NCI-H2196 (cell line): ENCODE measurements at regions not wholly inside any gene's neighbourhood (a gene's known extent, or its start where the extent isn't known, plus 50 kb on each side); places are given as distances from the start of the nearest gene placed in this dataset.

Source experiments
- DNase-seq: peaks from one replicate; lab custom pipeline; 2025; ENCODE audit not compliant: unreplicated experiment; lab: John Stamatoyannopoulos, UW

DNA sequence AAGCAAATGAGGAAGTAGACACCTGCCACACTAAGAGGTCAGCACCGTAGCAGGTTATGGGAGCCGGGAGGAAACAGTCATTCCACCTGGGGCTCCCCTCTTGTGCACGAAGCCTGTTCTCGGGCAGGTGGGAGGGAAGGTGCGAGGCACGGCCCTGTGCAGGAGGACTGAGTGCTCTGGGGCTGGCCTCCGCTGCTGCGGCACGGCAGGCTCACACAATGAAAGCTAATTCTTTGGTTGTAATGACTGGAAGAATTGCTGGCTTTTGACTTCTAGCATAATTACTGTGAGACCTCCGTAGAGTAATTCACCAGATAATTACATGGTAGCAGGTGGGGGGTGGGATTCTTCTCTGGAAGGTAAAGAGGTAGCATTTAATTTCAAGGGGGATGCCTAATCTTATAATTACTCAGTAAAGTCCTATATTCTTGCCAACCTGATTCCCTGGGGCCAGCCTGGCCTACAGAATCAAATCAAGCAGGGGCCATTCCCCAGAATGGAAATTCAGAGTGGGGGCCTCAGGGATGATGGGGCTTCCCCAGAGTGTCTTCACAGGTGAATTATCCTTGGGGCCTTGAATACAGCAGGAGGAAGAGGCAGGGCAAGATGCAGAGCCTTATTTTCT lies 129.1 kb downstream of the TPRA1 start:
- no peak for DNase-seq

- no peak for DNase-seq
Observed at GRCh38 chr3:127459891-127460290, 130.6 kb downstream of the TPRA1 start.

GRCh38 chr3:127458696-127459604 lies 131.6 kb downstream of the TPRA1 start:
- DNase-seq, result no peak

DNA sequence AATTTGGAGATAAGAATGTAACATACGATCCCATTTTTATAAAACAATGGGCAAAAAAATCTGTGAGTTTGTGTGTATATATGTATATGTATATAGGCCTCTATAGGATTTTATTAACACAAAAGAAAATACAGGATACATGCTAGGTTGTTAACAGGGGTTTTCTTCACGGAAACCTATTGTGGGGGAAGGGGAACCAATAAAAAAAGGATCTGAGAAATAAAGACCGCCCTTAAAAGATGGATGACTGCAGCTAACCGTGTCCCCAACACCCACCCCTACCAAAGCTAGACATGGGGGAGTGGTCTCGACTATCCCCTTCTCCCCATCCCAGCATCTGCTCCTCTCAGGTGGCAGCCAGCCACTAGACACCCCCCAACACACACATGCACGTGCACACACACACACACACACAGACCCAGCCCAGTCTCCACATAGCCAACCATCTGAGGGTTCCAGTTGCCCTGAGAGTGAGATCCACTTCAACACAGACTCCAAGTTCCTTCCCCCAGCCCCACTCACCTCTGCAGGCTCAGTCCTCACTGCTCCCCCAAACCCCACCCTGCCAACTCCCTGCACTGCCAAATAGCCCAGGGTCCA lies 132.9 kb downstream of the TPRA1 start:
- DNase-seq, result no peak

DNA sequence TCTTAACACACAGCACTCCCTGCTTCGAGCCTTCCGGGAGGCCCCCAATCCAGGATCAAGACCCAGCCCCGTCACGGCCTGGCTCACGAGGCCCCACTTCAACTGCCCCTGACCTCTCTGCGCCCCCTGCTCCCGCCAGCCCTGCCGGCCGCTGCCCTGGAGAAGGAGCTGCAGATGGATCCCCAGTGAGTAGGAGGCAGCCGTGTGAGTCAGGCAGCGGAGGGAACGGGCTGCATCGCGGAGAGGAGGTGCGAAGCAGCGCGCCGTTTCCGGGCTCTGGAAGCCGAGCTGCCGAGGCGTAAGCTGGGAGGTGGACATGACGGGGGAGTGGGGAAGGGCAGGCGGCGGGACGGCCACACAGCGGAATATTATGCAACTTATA lies 133.4 kb downstream of the TPRA1 start:
- no peak for DNase-seq

DNA sequence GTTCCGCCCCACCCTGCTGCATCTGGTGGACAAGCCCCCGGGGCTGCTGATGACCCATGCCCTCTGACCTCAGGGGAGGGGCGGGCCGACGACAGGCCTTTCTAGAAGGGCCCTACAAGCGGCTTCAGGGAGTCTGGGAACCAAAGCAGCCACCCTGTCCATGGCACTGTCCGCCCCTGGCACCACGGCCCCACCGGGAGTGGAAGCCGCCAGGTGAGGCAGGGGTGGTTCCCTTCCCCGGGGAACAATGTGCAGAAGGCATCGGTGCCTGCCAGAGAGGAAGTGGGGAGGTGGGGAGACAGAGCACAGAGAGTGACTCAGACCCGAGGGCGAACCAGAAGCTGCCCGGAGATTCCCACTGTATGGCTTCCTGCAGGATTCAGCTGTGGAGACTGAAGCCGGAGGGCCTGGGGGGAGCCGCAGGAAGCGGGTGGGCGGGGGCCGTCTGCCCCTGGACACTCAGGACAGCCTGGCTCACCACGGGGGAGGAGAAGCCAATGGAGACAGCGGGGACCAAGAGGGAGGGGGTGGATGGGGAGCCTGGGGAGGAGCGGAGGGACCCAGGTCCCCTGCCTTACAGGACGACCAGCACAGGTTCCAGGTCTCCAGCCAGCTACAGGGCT lies 134.0 kb downstream of the TPRA1 start:
- DNase-seq, result peak; percentile 15

GRCh38 chr3:127455541-127456450 lies 134.7 kb downstream of the TPRA1 start:
- DNase-seq, result peak; percentile 84

DNA sequence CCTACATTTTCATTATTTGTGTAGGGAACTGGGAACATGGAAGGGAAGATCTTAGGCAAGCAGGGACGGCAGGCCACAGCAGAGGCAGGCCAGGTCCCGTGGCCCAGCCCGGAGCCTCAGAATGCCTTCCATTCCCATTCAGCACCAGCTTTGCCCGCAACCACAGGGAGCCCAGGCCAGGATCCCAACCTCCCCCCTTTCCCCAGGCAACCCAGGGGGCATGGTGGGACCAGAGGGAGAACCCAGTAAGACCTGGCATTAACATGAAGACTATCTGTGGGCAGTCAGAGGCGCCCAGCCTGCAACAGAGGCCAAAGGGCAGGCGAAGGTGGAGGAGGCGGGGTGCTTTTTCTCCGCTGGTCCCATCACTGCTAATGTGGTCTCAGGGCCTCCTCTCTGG lies 135.6 kb downstream of the TPRA1 start:
- no peak for DNase-seq

- DNase-seq, result no peak
Observed at GRCh38 chr3:127454051-127454450, 136.5 kb downstream of the TPRA1 start.

GRCh38 chr3:127452321-127452821 lies 138.2 kb downstream of the TPRA1 start:
- no peak for DNase-seq

DNA sequence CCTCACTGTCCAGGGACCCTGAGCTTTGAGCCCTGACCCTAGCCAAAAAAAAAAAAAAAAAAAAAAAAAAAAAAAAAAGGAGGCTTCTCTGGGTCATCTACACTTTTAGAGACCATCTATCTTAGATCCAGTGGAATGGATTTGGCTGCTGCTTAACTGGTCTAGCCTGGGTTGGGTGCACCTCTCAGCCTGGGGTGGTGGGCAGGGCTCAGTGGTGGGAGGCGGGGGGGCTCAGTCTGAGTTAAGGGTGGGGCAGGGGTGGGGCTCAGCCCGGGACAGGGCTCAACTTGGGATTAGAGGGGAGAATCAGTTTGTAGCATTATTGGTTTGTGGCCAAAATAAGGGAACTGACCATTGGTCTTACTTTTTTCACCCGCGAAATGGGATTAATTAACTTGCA lies 139.2 kb downstream of the TPRA1 start:
- no peak for DNase-seq

DNA sequence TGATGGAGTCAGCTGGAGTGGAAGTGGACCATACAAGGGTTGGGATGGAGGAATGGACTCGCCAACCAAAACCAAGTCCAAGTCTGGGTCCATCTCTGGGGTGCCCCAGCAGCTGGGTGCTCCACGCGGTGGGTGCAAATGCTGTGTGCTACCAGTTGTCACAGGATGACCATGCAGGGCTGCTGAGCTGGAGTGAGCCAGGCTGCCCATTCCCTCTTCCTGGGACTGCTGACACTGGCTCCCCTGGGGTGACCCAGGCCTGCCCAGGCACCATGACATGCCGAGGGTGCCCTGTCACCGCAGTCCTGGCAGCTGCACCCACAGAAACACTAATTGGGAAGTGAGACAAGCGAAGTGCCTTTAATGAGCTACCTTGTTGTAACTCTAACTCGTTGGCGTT lies 140.2 kb downstream of the TPRA1 start:
- no peak for DNase-seq

GRCh38 chr3:127449486-127450212 lies 140.9 kb downstream of the TPRA1 start:
- DNase-seq, result no peak

GRCh38 chr3:127448671-127449070 lies 141.9 kb downstream of the TPRA1 start:
- DNase-seq, result no peak

- peak; percentile 75 for DNase-seq
Observed at GRCh38 chr3:127448161-127448561, 142.4 kb downstream of the TPRA1 start.

DNA sequence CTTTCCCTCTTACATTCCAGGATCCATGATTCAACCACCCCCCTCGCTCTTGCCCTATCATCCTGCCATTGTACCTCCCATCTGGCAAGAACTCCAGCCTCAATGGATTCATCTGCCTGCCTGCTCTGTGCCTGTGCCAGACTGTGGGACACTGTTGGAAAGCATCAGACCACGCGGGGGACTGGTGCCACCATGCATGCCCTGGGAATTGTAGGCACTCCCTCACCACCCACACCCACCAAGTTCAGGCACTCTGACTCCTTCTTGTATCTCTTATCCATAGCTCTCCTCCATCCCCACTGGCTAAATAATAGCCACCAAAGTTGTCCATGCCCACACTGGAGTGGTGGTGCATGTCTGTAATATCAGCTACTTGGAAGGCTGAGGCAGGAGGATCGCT lies 143.8 kb downstream of the TPRA1 start:
- DNase-seq, result no peak

GRCh38 chr3:127445581-127446343 lies 144.8 kb downstream of the TPRA1 start:
- DNase-seq, result no peak

DNA sequence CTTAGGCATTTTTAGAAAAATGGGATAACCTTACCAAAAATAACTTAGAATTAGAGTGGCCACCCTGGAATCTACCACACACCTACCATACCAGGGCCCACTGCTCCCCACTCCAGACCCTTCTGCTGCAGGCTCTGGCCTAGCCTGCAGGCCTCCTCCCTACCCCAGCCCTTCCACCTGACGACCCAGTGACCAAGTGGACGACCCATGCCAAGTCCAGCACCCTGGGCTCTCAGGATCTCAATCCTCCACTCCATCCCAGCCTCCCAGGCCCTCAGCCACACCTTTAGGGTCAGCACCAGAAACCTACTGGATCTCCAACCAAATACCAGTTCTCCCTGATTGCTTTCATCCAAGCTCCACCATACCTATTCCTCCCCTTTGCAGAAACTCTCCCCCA lies 145.8 kb downstream of the TPRA1 start:
- DNase-seq, result no peak
